Transverse colon (tissue), 4 donors: ENCODE measurements at regions not wholly inside any gene's neighbourhood (a gene's known extent, or its start where the extent isn't known, plus 50 kb on each side); places are given as distances from the start of the nearest gene placed in this dataset.

Source experiments
- DNase-seq: peaks from one replicate; pipeline ENCODE4 v3.0.0-alpha.2; 2019
- H3K27ac ChIP-seq, 4 donors: fragments of 200-600 bp; sonication (generic); 2 replicates each; pipeline ENCODE4 v1.5.1; 2016 to 2018; ENCODE audit warnings: inconsistent platforms in 4 of 4
- H3K27me3 ChIP-seq: fragments of 200-600 bp; sonication (generic); 2 replicates; pipeline ENCODE4 v1.5.1; 2017; ENCODE audit warnings: inconsistent platforms
- H3K36me3 ChIP-seq, 4 donors: fragments of 200-600 bp; sonication (generic); 2 replicates each; pipeline ENCODE4 v1.5.1; 2017 to 2019; ENCODE audit warnings: inconsistent platforms in 4 of 4
- H3K4me1 ChIP-seq, 4 donors: fragments of 200-600 bp; sonication (generic); 2 replicates each; pipeline ENCODE4 v1.5.1; 2017 to 2020; ENCODE audit warnings: inconsistent platforms in 4 of 4
- H3K4me3 ChIP-seq, 4 donors: fragments of 200-600 bp; sonication (generic); 1 replicate in 1 of 4; 2 replicates in 3 of 4; pipeline versions ENCODE4 v1.5.1 to v1.6.1; 2017 to 2019; ENCODE audit warnings: inconsistent platforms in 4 of 4
- H3K9me3 ChIP-seq, 2 donors: fragments of 200-600 bp; sonication (generic); 2 replicates each; pipeline ENCODE4 v1.5.1; 2017 to 2019; ENCODE audit warnings: inconsistent platforms in 2 of 2
- CTCF ChIP-seq, 5 experiments: fragments of 200-600 bp in 3 of 5; fragments of 450-650 bp in 2 of 5; sonication (generic) in 3 of 5; IDR thresholded peaks; 1 replicate in 2 of 5; 2 replicates in 3 of 5; pipeline ENCODE4 v1.5.1; 2016 to 2017; ENCODE audit warnings: antibody characterized with exemption in 5 of 5, inconsistent platforms in 3 of 5, mild to moderate bottlenecking in 2 of 5, moderate library complexity in 1 of 5
- EP300 ChIP-seq: sonication (generic); formaldehyde crosslinking; IDR thresholded peaks from one replicate; pipeline ENCODE4 v1.6.1; 2017; ENCODE audit warnings: antibody characterized with exemption, low read depth
- POLR2A ChIP-seq: fragments of 450-650 bp; IDR thresholded peaks from one replicate; pipeline ENCODE4 v1.6.1; 2016; ENCODE audit warnings: antibody characterized with exemption, mild to moderate bottlenecking, moderate library complexity
- POLR2AphosphoS5 ChIP-seq, 3 donors: sonication (generic); formaldehyde crosslinking; IDR thresholded peaks; one replicate each; pipeline ENCODE4 v1.6.1; 2016; ENCODE audit warnings: antibody characterized with exemption in 3 of 3
- WGBS, 2 donors: methylation state at CpG; one replicate each; pipeline ENCODE4 v1.1.5; 2018; ENCODE audit warnings: low coverage in 1 of 2; 5-methylcytosine and 5-hydroxymethylcytosine counted together
- in situ Hi-C, 4 donors: fragments of 200-750 bp; cut with MboI; loops; one replicate each; pipeline versions ENCODE4 v1.15.0 to v1.15.1; 2017; ENCODE audit warnings: low sequenced_read_pairs in 3 of 4, low pct_ligation_motif_present in 1 of 4, low pct_unique_long_range_greater_than_20kb in 1 of 4
- intact Hi-C: fragments of 100-400 bp; cut with DNase I; formaldehyde crosslinking; loops from one replicate; pipeline ENCODE4 v1.15.1; 2023; ENCODE audit warnings: low total_unique reads

- no peaks in the 10 kb centered on the region for H3K36me3 ChIP-seq
- H3K9me3 ChIP-seq, result no peaks in the 10 kb centered on the region
- TF ChIP-seq EP300 (no peak), CTCF (IDR thresholded peaks at IDR 0.05) (no peak), POLR2AphosphoS5 (IDR thresholded peaks at IDR 0.05) (no peak), POLR2A (no peak)
- no peak overlapping the region for H3K27ac ChIP-seq
- in situ Hi-C loops (no loop called here), intact Hi-C loops (no loop called here)
- 85% methylated on average over 7 of the region's 7 CpGs; no CpG with 5 or more reads in 1 of the 2 donors for WGBS, 2 donors
- no peak overlapping the region for H3K4me3 ChIP-seq
- H3K4me1 ChIP-seq, result no peaks in the 10 kb centered on the region
- no peaks in the 10 kb centered on the region for H3K27me3 ChIP-seq
- DNase-seq, result no peak
These were observed 151.1 kb upstream of the RTL1 start for GRCh38 chr14:101054671-101055070.

- 91% methylated on average over 15 of the region's 15 CpGs; no CpG with 5 or more reads in 1 of the 2 donors for WGBS, 2 donors
- Histone ChIP-seq H3K4me1 (no peaks in the 10 kb centered on the region), H3K27ac (no peak overlapping the region), H3K36me3 (no peaks in the 10 kb centered on the region), H3K9me3 (no peaks in the 10 kb centered on the region), H3K27me3 (no peaks in the 10 kb centered on the region), H3K4me3 (no peak overlapping the region)
- intact Hi-C loops (no loop called here), in situ Hi-C loops (no loop called here)
- no peak for TF ChIP-seq CTCF (IDR thresholded peaks at IDR 0.05)
- no peak for TF ChIP-seq POLR2AphosphoS5 (IDR thresholded peaks at IDR 0.05)
- no peak for TF ChIP-seq EP300
- no peak for TF ChIP-seq POLR2A
- DNase-seq, result no peak
These were observed 151.7 kb upstream of the RTL1 start for GRCh38 chr14:101055106-101055662.

- TF ChIP-seq POLR2A (no peak), CTCF (IDR thresholded peaks at IDR 0.05) (no peak), POLR2AphosphoS5 (IDR thresholded peaks at IDR 0.05) (no peak), EP300 (no peak)
- in situ Hi-C loops (no loop called here), intact Hi-C loops (no loop called here)
- Histone ChIP-seq H3K9me3 (no peaks in the 10 kb centered on the region), H3K27ac (no peak overlapping the region), H3K4me1 (no peaks in the 10 kb centered on the region), H3K27me3 (no peaks in the 10 kb centered on the region), H3K36me3 (no peaks in the 10 kb centered on the region), H3K4me3 (no peak overlapping the region)
- 85 to 90% methylated on average over 3 to 12 of the region's 12 CpGs for WGBS, 2 donors
- no peak for DNase-seq
These were observed 152.4 kb upstream of the RTL1 start for GRCh38 chr14:101055776-101056374.

- no peaks in the 10 kb centered on the region for H3K36me3 ChIP-seq
- H3K27ac ChIP-seq, result no peak overlapping the region
- H3K4me1 ChIP-seq, result no peaks in the 10 kb centered on the region
- in situ Hi-C loops, result no loop called here
- no peak for DNase-seq
- 71 to 80% methylated on average over 2 of the region's 2 CpGs for WGBS, 2 donors
- H3K27me3 ChIP-seq, result no peaks in the 10 kb centered on the region
- intact Hi-C loops, result no loop called here
- no peaks in the 10 kb centered on the region for H3K9me3 ChIP-seq
- H3K4me3 ChIP-seq, result no peak overlapping the region
- TF ChIP-seq EP300 (no peak), POLR2AphosphoS5 (IDR thresholded peaks at IDR 0.05) (no peak), CTCF (IDR thresholded peaks at IDR 0.05) (no peak), POLR2A (no peak)
These were observed 152.9 kb upstream of the RTL1 start for GRCh38 chr14:101056446-101056845.
